ENCODE measurements at regions not wholly inside any gene's neighbourhood (a gene's known extent, or its start where the extent isn't known, plus 50 kb on each side); places are given as distances from the start of the nearest gene placed in this dataset.

DNA sequence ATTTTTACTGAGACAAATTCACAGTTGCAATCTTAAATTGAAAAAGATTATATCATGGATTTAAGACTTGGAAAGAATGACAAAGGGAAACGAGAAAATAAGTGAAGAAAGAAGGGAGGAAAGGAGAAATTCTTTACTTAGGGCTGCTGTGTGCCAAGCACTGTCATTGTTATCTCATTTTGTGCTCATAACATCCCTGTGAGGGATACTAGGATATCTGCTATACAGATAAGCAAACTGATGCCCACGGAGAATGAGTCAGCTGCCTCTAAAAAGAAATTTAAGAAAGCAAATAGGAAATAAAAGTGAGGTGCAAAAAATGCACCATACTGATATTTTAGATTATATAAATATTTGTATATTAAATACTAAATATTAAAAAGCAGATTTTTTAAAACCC is 183.6 kb upstream of the NR5A2 start:
- DNase-seq (ENCODE audit: low read depth) = peak; percentile 29

GRCh38 chr1:199847021-199847420 is 180.5 kb upstream of the NR5A2 start:
- no peak for DNase-seq (ENCODE audit: low read depth)
- no peak overlapping the region for H3K4me3 ChIP-seq (replicated peaks; ENCODE audit: low read depth, low read length)
- TF ChIP-seq, protein P1, sequence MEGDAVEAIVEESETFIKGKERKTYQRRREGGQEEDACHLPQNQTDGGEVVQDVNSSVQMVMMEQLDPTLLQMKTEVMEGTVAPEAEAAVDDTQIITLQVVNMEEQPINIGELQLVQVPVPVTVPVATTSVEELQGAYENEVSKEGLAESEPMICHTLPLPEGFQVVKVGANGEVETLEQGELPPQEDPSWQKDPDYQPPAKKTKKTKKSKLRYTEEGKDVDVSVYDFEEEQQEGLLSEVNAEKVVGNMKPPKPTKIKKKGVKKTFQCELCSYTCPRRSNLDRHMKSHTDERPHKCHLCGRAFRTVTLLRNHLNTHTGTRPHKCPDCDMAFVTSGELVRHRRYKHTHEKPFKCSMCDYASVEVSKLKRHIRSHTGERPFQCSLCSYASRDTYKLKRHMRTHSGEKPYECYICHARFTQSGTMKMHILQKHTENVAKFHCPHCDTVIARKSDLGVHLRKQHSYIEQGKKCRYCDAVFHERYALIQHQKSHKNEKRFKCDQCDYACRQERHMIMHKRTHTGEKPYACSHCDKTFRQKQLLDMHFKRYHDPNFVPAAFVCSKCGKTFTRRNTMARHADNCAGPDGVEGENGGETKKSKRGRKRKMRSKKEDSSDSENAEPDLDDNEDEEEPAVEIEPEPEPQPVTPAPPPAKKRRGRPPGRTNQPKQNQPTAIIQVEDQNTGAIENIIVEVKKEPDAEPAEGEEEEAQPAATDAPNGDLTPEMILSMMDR (IDR thresholded peaks at IDR 0.05; ENCODE audit: low read length, missing control alignments) = no peak

More for the DNA sequence above, 183.6 kb upstream of the NR5A2 start:
- TF ChIP-seq, protein P1 (IDR thresholded peaks at IDR 0.05; ENCODE audit: low read length, missing control alignments) = no peak
- no peak overlapping the region for H3K4me3 ChIP-seq (replicated peaks; ENCODE audit: low read depth, low read length)

- H3K4me3 ChIP-seq (replicated peaks; ENCODE audit: low read depth, low read length) = no peak overlapping the region
- TF ChIP-seq, protein P1 (IDR thresholded peaks at IDR 0.05; ENCODE audit: low read length, missing control alignments) = no peak
- DNase-seq (ENCODE audit: low read depth) = no peak
Measured at GRCh38 chr1:199851439-199852140, 175.9 kb upstream of the NR5A2 start.

DNA sequence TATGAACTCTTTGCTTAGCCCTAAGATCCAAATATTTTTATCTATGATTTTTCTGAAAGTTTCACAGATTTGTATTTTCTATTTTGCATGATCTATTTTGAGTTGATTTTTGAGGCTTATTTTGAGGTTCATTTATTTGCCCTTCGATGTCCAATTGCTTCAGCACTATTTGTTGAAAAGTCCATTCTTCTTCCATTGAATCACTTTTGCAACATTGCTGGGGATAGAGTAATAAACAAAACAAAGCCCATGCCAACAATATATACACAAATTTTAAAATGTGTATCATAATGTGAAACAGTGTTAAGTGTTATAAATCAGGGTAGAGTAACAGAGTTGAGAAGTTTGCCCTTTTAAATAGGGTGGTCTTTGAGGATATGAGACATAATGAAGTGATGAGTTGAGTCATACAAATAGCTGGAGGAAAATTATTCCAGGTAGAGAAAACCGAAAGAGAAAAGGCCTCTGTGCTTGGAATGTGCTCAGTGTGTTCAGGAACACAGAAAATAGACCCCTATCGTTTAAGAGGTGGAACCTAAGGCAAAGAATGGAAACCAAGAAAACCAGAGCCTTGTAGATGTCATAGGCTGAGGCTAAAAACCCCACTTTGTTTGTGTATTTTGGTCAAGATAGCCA is 172.7 kb upstream of the NR5A2 start:
- TF ChIP-seq, protein P1 (IDR thresholded peaks at IDR 0.05; ENCODE audit: low read length, missing control alignments) = no peak
- no peak for DNase-seq (ENCODE audit: low read depth)
- no peak overlapping the region for H3K4me3 ChIP-seq (replicated peaks; ENCODE audit: low read depth, low read length)

- TF ChIP-seq, protein P1 (IDR thresholded peaks at IDR 0.05; ENCODE audit: low read length, missing control alignments) = no peak
Measured at GRCh38 chr1:199855580-199855979, 171.9 kb upstream of the NR5A2 start.

GRCh38 chr1:199856216-199856780 is 171.2 kb upstream of the NR5A2 start:
- DNase-seq (ENCODE audit: low read depth) = peak; percentile 18
- TF ChIP-seq, protein P1 (IDR thresholded peaks at IDR 0.05; ENCODE audit: low read length, missing control alignments) = no peak
- H3K4me3 ChIP-seq (replicated peaks; ENCODE audit: low read depth, low read length) = no peak overlapping the region

More at GRCh38 chr1:199855580-199855979, 171.9 kb upstream of the NR5A2 start:
- DNase-seq (ENCODE audit: low read depth) = peak; percentile 60
- H3K4me3 ChIP-seq (replicated peaks; ENCODE audit: low read depth, low read length) = no peak overlapping the region
